Activated CD4-positive, alpha-beta memory T cell treated with anti-CD3 and anti-CD28 coated beads for 36 hours (primary cell): ENCODE measurements at regions not wholly inside any gene's neighbourhood (a gene's known extent, or its start where the extent isn't known, plus 50 kb on each side); places are given as distances from the start of the nearest gene placed in this dataset.
"Not testable (repeated sequence)": the region's sequence is repeated elsewhere in the genome, so short reads cannot be mapped to it uniquely, and the experiment has no call there.

ENCODE experiments used
- CTCF ChIA-PET: fragments of 350-600 bp; sonication (Branson Sonifier 250); formaldehyde crosslinking; loops from one replicate; lab custom pipeline; 2021; ENCODE audit warnings: antibody characterized with exemption, inconsistent platforms; lab: Charles Lee
- POLR2A ChIA-PET: fragments of 350-600 bp; sonication (Branson Sonifier 250); formaldehyde crosslinking; loops from one replicate; lab custom pipeline; 2021; ENCODE audit warnings: antibody characterized with exemption; lab: Charles Lee
- DNase-seq: peaks from one replicate; pipeline ENCODE4 v3.0.0-alpha.2; 2020
- H3K27ac Mint-ChIP-seq: one replicate; pipeline ENCODE4 v1.8.0; 2021; ENCODE audit warnings: mixed read lengths
- H3K27me3 Mint-ChIP-seq: one replicate; pipeline ENCODE4 v1.8.0; 2021; ENCODE audit warnings: mixed read lengths
- H3K36me3 Mint-ChIP-seq: one replicate; pipeline ENCODE4 v1.8.0; 2021; ENCODE audit warnings: mixed read lengths
- H3K4me1 Mint-ChIP-seq: one replicate; pipeline ENCODE4 v1.8.0; 2021; ENCODE audit warnings: low read depth, mixed read lengths
- H3K4me3 Mint-ChIP-seq: one replicate; pipeline ENCODE4 v1.8.0; 2021; ENCODE audit warnings: mild to moderate bottlenecking, mixed read lengths
- H3K9me3 Mint-ChIP-seq: one replicate; pipeline ENCODE4 v1.8.0; 2021; ENCODE audit warnings: mixed read lengths
- intact Hi-C: fragments of 100-400 bp; cut with micrococcal nuclease; formaldehyde crosslinking; loops from one replicate; pipeline ENCODE4 v1.15.1; 2023

DNA sequence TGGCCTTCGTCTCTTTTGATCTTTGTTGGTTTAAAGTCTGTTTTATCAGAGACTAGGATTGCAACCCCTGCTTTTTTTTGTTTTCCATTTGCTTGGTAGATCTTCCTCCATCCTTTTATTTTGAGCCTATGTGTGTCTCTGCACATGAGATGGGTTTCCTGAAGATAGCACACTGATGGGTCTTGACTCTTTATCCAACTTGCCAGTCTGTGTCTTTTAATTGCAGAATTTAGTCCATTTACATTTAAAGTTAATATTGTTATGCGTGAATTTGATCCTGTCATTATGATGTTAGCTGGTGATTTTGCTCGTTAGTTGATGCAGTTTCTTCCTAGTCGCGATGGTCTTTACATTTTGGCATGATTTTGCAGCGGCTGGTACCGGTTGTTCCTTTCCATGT lies 448.4 kb upstream of the RUNX1 start:
- H3K9me3 Mint-ChIP-seq, H3K4me1 Mint-ChIP-seq, H3K27ac Mint-ChIP-seq, POLR2A ChIA-PET, DNase-seq, H3K36me3 Mint-ChIP-seq, H3K4me3 Mint-ChIP-seq, intact Hi-C loops, CTCF ChIA-PET, H3K27me3 Mint-ChIP-seq: not testable (repeated sequence)

DNA sequence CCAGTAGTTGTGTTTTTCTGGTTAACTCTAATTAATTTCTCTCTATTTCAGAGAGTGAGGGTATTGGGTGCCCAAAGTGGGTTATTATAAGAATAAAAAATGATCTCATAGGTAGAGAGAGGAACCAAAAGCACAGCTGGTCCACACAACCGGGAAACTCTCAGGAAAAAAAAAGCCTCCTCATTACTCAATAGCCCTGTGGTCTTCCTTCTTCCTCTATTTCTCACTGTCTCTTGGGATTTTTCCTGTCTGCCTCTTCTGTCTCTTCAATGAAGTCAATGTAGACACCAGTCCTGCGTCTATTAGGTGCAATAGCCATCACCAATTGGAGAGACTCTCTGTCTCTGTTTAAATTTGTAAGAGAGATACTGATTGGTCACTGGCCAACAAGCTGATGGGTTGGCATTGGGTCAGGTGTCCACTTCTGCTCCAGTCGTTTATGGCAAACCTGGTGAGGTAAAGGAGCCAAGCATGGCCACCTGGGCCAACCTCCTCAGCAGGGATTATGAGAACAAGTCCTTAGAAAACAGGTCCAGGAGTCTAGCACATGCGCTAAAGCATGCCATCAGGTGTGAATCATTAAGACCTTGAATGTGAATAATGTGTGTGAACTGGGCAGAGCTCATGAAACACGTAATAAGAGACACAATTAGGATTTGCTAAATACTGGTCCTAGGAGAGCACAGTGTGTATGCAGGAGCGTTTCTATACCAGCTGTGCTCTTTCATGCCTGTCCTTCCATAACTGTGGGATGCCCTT lies 443.0 kb upstream of the RUNX1 start:
- intact Hi-C loops, result no loop called here
- no peak for DNase-seq
- no peaks in the 10 kb centered on the region for H3K36me3 Mint-ChIP-seq
- no peak overlapping the region for H3K27ac Mint-ChIP-seq
- POLR2A ChIA-PET, result no interaction called here
- H3K4me3 Mint-ChIP-seq, result no peak overlapping the region
- CTCF ChIA-PET, result no interaction called here
- no peaks in the 10 kb centered on the region for H3K9me3 Mint-ChIP-seq
- peaks cover 2% of the 10 kb centered on the region for H3K27me3 Mint-ChIP-seq
- no peaks in the 10 kb centered on the region for H3K4me1 Mint-ChIP-seq

GRCh38 chr21:35491114-35491513 lies 442.0 kb upstream of the RUNX1 start:
- ChIA-PET CTCF (no interaction called here), POLR2A (no interaction called here)
- Mint-ChIP-seq H3K27me3 (peaks cover 5% of the 10 kb centered on the region), H3K4me3 (no peak overlapping the region), H3K4me1 (no peaks in the 10 kb centered on the region), H3K36me3 (no peaks in the 10 kb centered on the region), H3K9me3 (no peaks in the 10 kb centered on the region), H3K27ac (no peak overlapping the region)
- intact Hi-C loops, result no loop called here
- DNase-seq, result no peak

- no peaks in the 10 kb centered on the region for H3K4me1 Mint-ChIP-seq
- no peaks in the 10 kb centered on the region for H3K9me3 Mint-ChIP-seq
- ChIA-PET POLR2A (no interaction called here), CTCF (no interaction called here)
- no peaks in the 10 kb centered on the region for H3K36me3 Mint-ChIP-seq
- intact Hi-C loops, result no loop called here
- DNase-seq, result no peak
- H3K27ac Mint-ChIP-seq, result no peak overlapping the region
- H3K27me3 Mint-ChIP-seq, result peaks cover 5% of the 10 kb centered on the region
- no peak overlapping the region for H3K4me3 Mint-ChIP-seq
Observed at GRCh38 chr21:35489389-35489980, 440.4 kb upstream of the RUNX1 start.

GRCh38 chr21:35488946-35489345 lies 439.8 kb upstream of the RUNX1 start:
- Mint-ChIP-seq H3K27me3 (peaks cover 5% of the 10 kb centered on the region), H3K4me3 (no peak overlapping the region), H3K9me3 (no peaks in the 10 kb centered on the region), H3K36me3 (no peaks in the 10 kb centered on the region), H3K27ac (no peak overlapping the region), H3K4me1 (no peaks in the 10 kb centered on the region)
- POLR2A ChIA-PET, result no interaction called here
- DNase-seq, result no peak
- CTCF ChIA-PET, result no interaction called here
- intact Hi-C loops, result no loop called here

- H3K9me3 Mint-ChIP-seq, result no peaks in the 10 kb centered on the region
- no peaks in the 10 kb centered on the region for H3K4me1 Mint-ChIP-seq
- ChIA-PET POLR2A (no interaction called here), CTCF (no interaction called here)
- H3K27ac Mint-ChIP-seq, result no peak overlapping the region
- no peak for DNase-seq
- H3K27me3 Mint-ChIP-seq, result peaks cover 3% of the 10 kb centered on the region
- no peaks in the 10 kb centered on the region for H3K36me3 Mint-ChIP-seq
- intact Hi-C loops, result no loop called here
- no peak overlapping the region for H3K4me3 Mint-ChIP-seq
Observed at GRCh38 chr21:35485364-35485763, 436.3 kb upstream of the RUNX1 start.

GRCh38 chr21:35484851-35485250 lies 435.7 kb upstream of the RUNX1 start:
- no peak for DNase-seq
- ChIA-PET CTCF (no interaction called here), POLR2A (no interaction called here)
- intact Hi-C loops, result no loop called here
- H3K36me3 Mint-ChIP-seq, result no peaks in the 10 kb centered on the region
- H3K9me3 Mint-ChIP-seq, result no peaks in the 10 kb centered on the region
- no peaks in the 10 kb centered on the region for H3K4me1 Mint-ChIP-seq
- H3K4me3 Mint-ChIP-seq, result no peak overlapping the region
- H3K27ac Mint-ChIP-seq, result no peak overlapping the region
- H3K27me3 Mint-ChIP-seq, result peaks cover 3% of the 10 kb centered on the region

GRCh38 chr21:35484032-35484431 lies 434.9 kb upstream of the RUNX1 start:
- Mint-ChIP-seq H3K36me3 (no peaks in the 10 kb centered on the region), H3K4me1 (no peaks in the 10 kb centered on the region), H3K27me3 (peaks cover 4% of the 10 kb centered on the region), H3K27ac (no peak overlapping the region), H3K4me3 (no peak overlapping the region), H3K9me3 (no peaks in the 10 kb centered on the region)
- POLR2A ChIA-PET, result no interaction called here
- CTCF ChIA-PET, result no interaction called here
- intact Hi-C loops, result no loop called here
- no peak for DNase-seq

GRCh38 chr21:35482933-35483662 lies 434.0 kb upstream of the RUNX1 start:
- no peak overlapping the region for H3K4me3 Mint-ChIP-seq
- intact Hi-C loops, result no loop called here
- no peaks in the 10 kb centered on the region for H3K9me3 Mint-ChIP-seq
- peaks cover 10% of the 10 kb centered on the region for H3K27me3 Mint-ChIP-seq
- CTCF ChIA-PET, result no interaction called here
- DNase-seq, result no peak
- no peaks in the 10 kb centered on the region for H3K4me1 Mint-ChIP-seq
- no peak overlapping the region for H3K27ac Mint-ChIP-seq
- H3K36me3 Mint-ChIP-seq, result no peaks in the 10 kb centered on the region
- POLR2A ChIA-PET, result no interaction called here

DNA sequence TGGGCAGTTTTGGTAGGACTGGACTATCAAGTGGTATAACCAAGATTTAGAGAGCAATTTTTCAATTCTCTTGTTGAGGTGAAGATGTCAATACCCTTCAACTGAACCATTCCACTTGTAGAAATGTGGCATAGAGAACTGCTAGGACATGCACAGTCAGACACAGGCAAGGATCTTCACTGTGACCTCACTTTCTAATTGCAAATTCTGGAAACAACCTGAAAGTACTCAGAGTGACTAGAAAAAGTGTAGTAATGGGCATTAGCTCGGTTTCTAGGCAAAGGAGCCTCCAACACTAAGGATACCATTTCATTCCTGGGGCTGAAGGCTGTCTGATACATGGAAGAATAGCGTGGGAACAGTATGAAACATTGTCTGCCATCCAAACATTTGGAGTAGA lies 433.0 kb upstream of the RUNX1 start:
- POLR2A ChIA-PET, result no interaction called here
- no peak overlapping the region for H3K27ac Mint-ChIP-seq
- intact Hi-C loops, result no loop called here
- no peak for DNase-seq
- peaks cover 10% of the 10 kb centered on the region for H3K27me3 Mint-ChIP-seq
- no peaks in the 10 kb centered on the region for H3K9me3 Mint-ChIP-seq
- H3K4me1 Mint-ChIP-seq, result no peaks in the 10 kb centered on the region
- H3K36me3 Mint-ChIP-seq, result no peaks in the 10 kb centered on the region
- no peak overlapping the region for H3K4me3 Mint-ChIP-seq
- CTCF ChIA-PET, result no interaction called here

DNA sequence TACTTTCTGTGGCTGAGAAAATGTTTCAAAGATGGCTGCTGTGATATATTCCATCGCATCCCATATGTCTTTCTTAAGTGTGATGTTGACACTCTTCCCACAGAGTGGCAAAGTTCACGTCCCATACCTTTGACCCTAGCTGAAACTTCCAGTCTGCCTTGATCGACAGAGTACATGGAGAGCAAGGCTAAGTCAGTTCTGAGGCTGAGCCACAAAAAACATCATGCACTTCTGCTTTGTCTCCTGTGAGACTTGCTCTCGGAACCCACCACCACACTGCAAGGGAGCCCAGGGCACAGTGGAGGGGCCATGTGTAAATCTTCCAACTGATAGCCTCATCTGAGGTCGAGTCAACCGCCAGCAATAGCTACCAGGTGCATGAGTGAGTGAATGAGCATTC lies 431.9 kb upstream of the RUNX1 start:
- POLR2A ChIA-PET, result no interaction called here
- H3K4me1 Mint-ChIP-seq, result peaks cover 5% of the 10 kb centered on the region
- no peak overlapping the region for H3K27ac Mint-ChIP-seq
- H3K36me3 Mint-ChIP-seq, result no peaks in the 10 kb centered on the region
- CTCF ChIA-PET, result no interaction called here
- no peak for DNase-seq
- H3K4me3 Mint-ChIP-seq, result no peak overlapping the region
- no peaks in the 10 kb centered on the region for H3K9me3 Mint-ChIP-seq
- intact Hi-C loops, result no loop called here
- H3K27me3 Mint-ChIP-seq, result peaks cover 7% of the 10 kb centered on the region

DNA sequence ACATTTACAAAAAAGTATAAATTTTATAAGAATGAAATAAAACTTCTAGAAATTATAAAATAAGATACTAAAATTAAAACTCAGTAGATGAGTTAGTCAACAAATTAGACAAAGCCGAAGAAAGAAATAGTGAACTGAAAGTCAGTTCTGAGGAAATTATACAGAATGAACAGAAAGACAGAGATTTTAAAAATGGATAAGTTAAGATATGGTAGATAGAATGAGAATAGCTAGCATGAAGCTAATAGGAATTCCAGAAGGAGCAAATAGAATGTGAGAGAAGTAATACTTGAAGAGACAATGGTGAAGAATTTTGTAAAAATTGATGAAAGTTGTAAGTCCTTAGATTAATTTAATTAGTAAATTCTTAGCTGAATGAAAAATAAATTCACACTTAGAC lies 430.4 kb upstream of the RUNX1 start:
- peaks cover 8% of the 10 kb centered on the region for H3K27me3 Mint-ChIP-seq
- peaks cover 11% of the 10 kb centered on the region for H3K4me1 Mint-ChIP-seq
- H3K36me3 Mint-ChIP-seq, result no peaks in the 10 kb centered on the region
- H3K9me3 Mint-ChIP-seq, result no peaks in the 10 kb centered on the region
- CTCF ChIA-PET, result no interaction called here
- intact Hi-C loops, result no loop called here
- H3K27ac Mint-ChIP-seq, result no peak overlapping the region
- no peak for DNase-seq
- H3K4me3 Mint-ChIP-seq, result no peak overlapping the region
- POLR2A ChIA-PET, result no interaction called here

- H3K27ac Mint-ChIP-seq, result no peak overlapping the region
- peaks cover 8% of the 10 kb centered on the region for H3K27me3 Mint-ChIP-seq
- H3K9me3 Mint-ChIP-seq, result no peaks in the 10 kb centered on the region
- ChIA-PET POLR2A (no interaction called here), CTCF (no interaction called here)
- H3K36me3 Mint-ChIP-seq, result no peaks in the 10 kb centered on the region
- intact Hi-C loops, result no loop called here
- no peak for DNase-seq
- peaks cover 11% of the 10 kb centered on the region for H3K4me1 Mint-ChIP-seq
- H3K4me3 Mint-ChIP-seq, result no peak overlapping the region
Observed at GRCh38 chr21:35479065-35479448, 430.0 kb upstream of the RUNX1 start.
